Endodermal cell (in vitro differentiated cells): ENCODE measurements at regions not wholly inside any gene's neighbourhood (a gene's known extent, or its start where the extent isn't known, plus 50 kb on each side); places are given as distances from the start of the nearest gene placed in this dataset.
A peak's percentile ranks its signal among the peaks of the same experiment; 100 is the strongest.

Experiments used
- DNase-seq: peaks from one replicate; pipeline ENCODE4 v3.0.0-alpha.2; 2017
- H3K27ac ChIP-seq: 2 replicates; pipeline ENCODE4 v1.5.1; 2013; ENCODE audit warnings: mild to moderate bottlenecking, low read depth, low read length, moderate library complexity
- H3K27me3 ChIP-seq: 2 replicates; pipeline ENCODE4 v1.6.1; 2013; ENCODE audit warnings: mild to moderate bottlenecking, low read length, moderate library complexity; ENCODE audit not compliant: insufficient read depth, control insufficient read depth, poor library complexity, severe bottlenecking
- H3K36me3 ChIP-seq: 2 replicates; pipeline ENCODE4 v1.7.0; 2013; ENCODE audit warnings: mild to moderate bottlenecking, low read length, moderate library complexity; ENCODE audit not compliant: control insufficient read depth, insufficient read depth
- H3K4me1 ChIP-seq: one replicate; pipeline ENCODE4 v1.7.0; 2013; ENCODE audit warnings: low read length; ENCODE audit not compliant: control insufficient read depth, insufficient read depth
- H3K4me3 ChIP-seq: 2 replicates; pipeline ENCODE4 v1.5.1; 2013; ENCODE audit warnings: mild to moderate bottlenecking, low read length, moderate library complexity
- H3K9ac ChIP-seq: 2 replicates; pipeline ENCODE4 v1.6.1; 2013; ENCODE audit warnings: mild to moderate bottlenecking, low read length, moderate library complexity; ENCODE audit not compliant: poor library complexity, severe bottlenecking; ENCODE audit errors: extremely low read depth
- H3K9me3 ChIP-seq: 2 replicates; pipeline ENCODE4 v1.6.1; 2013; ENCODE audit warnings: mild to moderate bottlenecking, low read length, moderate library complexity; ENCODE audit not compliant: control insufficient read depth
- H3K27ac Mint-ChIP-seq: 2 replicates; pipeline ENCODE4 v1.8.0; 2020; ENCODE audit warnings: mixed read lengths
- H3K27me3 Mint-ChIP-seq: 2 replicates; pipeline ENCODE4 v1.8.0; 2021; ENCODE audit warnings: mild to moderate bottlenecking, mixed read lengths; ENCODE audit not compliant: insufficient read depth
- H3K36me3 Mint-ChIP-seq: 2 replicates; pipeline ENCODE4 v1.8.0; 2020; ENCODE audit warnings: low read depth, mixed read lengths
- H3K4me1 Mint-ChIP-seq: 2 replicates; pipeline ENCODE4 v1.8.0; 2020; ENCODE audit warnings: mixed read lengths
- H3K4me3 Mint-ChIP-seq: 2 replicates; pipeline ENCODE4 v1.8.0; 2020; ENCODE audit warnings: mild to moderate bottlenecking, moderate library complexity, mixed read lengths
- H3K9me3 Mint-ChIP-seq: 2 replicates; pipeline ENCODE4 v1.8.0; 2020; ENCODE audit warnings: mild to moderate bottlenecking, mixed read lengths
- CTCF ChIP-seq: fragments of 200-600 bp; sonication (generic); conservative IDR thresholded peaks from 2 replicates; pipeline ENCODE4 v1.5.0; 2021; ENCODE audit warnings: antibody characterized with exemption, mild to moderate bottlenecking
- WGBS, 2 experiments: methylation state at CpG; one replicate each; pipeline versions ENCODE4 v1.1.5 to v1.1.7; 2013; ENCODE audit warnings: missing lambda C conversion rate in 2 of 2, mixed read lengths in 1 of 2; ENCODE audit not compliant: insufficient coverage in 1 of 2, insufficient read length in 1 of 2; 5-methylcytosine and 5-hydroxymethylcytosine counted together

DNA sequence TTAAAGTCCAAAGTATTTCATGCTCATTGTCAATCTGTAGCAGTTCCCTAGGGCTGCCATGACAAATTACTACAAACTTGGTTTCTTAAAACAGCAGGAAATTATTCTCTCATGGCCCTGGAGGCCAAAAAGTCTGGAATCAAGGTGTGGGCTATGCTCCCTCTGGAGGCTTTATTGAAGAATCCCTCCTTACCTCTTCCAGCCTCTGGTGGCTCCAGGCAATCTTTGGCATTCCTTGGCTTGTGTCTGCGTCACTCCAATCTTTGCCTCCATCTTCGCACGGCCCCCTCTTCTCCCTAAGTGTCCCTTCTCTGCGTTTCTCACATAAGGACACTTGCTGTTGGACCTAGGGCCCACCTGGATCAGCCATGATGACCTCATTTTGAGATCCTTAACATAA is 170.4 kb downstream of the SMIM20 start:
- Histone ChIP-seq H3K27me3 (no peaks in the 10 kb centered on the region), H3K4me3 (no peak overlapping the region), H3K4me1 (no peaks in the 10 kb centered on the region), H3K36me3 (no peaks in the 10 kb centered on the region), H3K9ac (no peak overlapping the region), H3K9me3 (no peaks in the 10 kb centered on the region), H3K27ac (no peak overlapping the region)
- H3K36me3 Mint-ChIP-seq: no peaks in the 10 kb centered on the region
- no peaks in the 10 kb centered on the region for H3K9me3 Mint-ChIP-seq
- no peak overlapping the region for H3K27ac Mint-ChIP-seq
- TF ChIP-seq CTCF: peak; percentile 44
- H3K4me3 Mint-ChIP-seq: no peak overlapping the region
- no peak for DNase-seq
- peaks cover 3% of the 10 kb centered on the region for H3K27me3 Mint-ChIP-seq
- H3K4me1 Mint-ChIP-seq: no peaks in the 10 kb centered on the region
- WGBS, 2 experiments: 90 to 94% methylated on average over 3 to 4 of the region's 4 CpGs

DNA sequence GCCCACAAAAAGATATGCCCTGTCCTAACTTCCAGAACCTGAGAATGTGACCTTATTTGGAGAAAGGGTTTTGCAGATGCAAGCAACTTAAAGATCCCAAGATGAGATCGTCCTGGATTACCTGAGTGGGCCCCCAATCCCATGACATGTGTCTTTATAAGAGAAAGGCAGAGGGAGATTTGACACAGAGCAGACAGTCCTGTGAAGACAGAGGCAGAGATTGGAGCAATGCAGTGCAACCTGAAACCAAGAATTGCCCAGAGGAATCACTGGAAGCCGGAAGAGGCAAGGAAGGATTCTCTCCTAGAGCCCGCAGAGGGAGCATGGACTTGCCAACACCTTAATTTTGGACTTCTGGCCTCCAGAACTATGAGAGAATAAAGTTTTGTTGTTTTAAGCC is 171.5 kb downstream of the SMIM20 start:
- DNase-seq: no peak
- peaks cover 6% of the 10 kb centered on the region for H3K9me3 ChIP-seq
- no peak overlapping the region for H3K27ac ChIP-seq
- Mint-ChIP-seq H3K4me1 (no peaks in the 10 kb centered on the region), H3K9me3 (peaks cover 7% of the 10 kb centered on the region), H3K36me3 (no peaks in the 10 kb centered on the region), H3K27ac (no peak overlapping the region), H3K27me3 (peaks cover 3% of the 10 kb centered on the region), H3K4me3 (no peak overlapping the region)
- no peaks in the 10 kb centered on the region for H3K36me3 ChIP-seq
- H3K4me3 ChIP-seq: no peak overlapping the region
- WGBS, 2 experiments: 84 to 90% methylated on average over 3 of the region's 3 CpGs
- no peaks in the 10 kb centered on the region for H3K27me3 ChIP-seq
- TF ChIP-seq CTCF: no peak
- H3K9ac ChIP-seq: no peak overlapping the region
- H3K4me1 ChIP-seq: no peaks in the 10 kb centered on the region

DNA sequence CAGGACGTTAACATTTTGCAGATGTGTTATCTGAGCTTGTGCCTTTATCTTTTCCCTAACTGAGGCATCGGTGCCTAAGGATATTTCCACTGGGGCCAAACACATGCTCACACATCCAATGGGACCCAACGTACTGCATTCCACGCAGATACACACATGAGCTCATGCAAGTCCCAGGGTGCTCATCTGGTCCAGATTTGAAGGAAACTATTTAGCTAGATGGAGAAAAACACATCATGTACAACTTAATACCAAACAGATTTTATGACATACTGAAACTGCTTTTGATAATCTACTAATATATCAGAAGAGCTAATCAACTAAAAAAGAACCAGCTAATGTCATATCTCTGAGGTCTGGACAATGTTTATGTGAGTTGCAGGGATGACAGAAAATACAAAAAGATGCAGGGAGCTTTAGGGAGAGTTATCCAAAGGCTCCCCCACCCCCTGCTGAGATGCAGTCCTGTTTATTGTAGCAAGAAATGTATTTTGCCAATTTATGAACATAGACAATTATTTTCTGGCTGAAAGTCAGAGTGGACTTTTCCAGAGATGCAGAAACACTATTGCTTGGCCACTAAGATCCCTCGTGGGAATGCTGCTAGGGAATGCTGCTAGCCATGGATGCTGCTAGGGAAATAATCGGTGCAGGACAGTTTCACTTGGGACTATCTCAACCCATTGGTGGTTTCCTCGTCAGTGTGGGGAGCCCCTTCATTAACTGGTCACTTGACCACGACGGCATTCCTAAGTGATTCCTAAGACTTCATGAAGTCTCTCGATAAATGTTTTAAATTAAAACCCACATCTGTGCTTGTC is 172.8 kb downstream of the SMIM20 start:
- H3K4me1 Mint-ChIP-seq: no peaks in the 10 kb centered on the region
- Histone ChIP-seq H3K4me3 (no peak overlapping the region), H3K9me3 (peaks cover 10% of the 10 kb centered on the region), H3K4me1 (no peaks in the 10 kb centered on the region), H3K27me3 (no peaks in the 10 kb centered on the region), H3K36me3 (no peaks in the 10 kb centered on the region), H3K9ac (no peak overlapping the region), H3K27ac (no peak overlapping the region)
- peaks cover 20% of the 10 kb centered on the region for H3K9me3 Mint-ChIP-seq
- H3K27ac Mint-ChIP-seq: no peak overlapping the region
- TF ChIP-seq CTCF: no peak
- peaks cover 3% of the 10 kb centered on the region for H3K27me3 Mint-ChIP-seq
- H3K4me3 Mint-ChIP-seq: no peak overlapping the region
- H3K36me3 Mint-ChIP-seq: no peaks in the 10 kb centered on the region
- WGBS, 2 experiments: 90 to 92% methylated on average over 6 to 10 of the region's 10 CpGs
- DNase-seq: no peak
